Left forelimb (tissue), 1 donor: ENCODE measurements at regions not wholly inside any gene's neighbourhood (a gene's known extent, or its start where the extent isn't known, plus 50 kb on each side); places are given as distances from the start of the nearest gene placed in this dataset.

ENCODE experiments used
- DNase-seq: peaks from one replicate; pipeline ENCODE4 v3.0.0-alpha.2; 2018; ENCODE audit warnings: low spot score

DNA sequence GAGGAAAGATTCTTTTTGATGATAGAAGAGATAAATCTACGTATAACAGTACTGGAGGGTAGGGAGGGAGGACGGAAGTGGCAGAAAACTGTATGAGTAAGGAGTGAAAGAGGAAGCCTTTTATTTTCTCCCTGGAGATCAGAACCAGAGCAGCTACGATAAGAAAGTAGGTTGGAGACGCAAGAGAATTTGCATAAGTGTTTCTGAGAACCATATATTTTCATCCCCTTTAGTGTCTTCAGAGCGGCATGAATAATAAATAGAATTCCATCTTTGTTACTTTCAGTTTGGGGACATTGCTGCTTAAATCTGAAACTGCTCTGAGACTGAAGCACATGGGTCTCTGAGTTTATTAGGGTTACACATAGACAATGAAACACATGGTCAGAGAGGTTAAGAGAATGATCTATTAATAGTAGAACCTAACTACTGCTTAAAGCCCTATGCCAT lies 230.2 kb upstream of the TNP1 start:
- no peak for DNase-seq

DNA sequence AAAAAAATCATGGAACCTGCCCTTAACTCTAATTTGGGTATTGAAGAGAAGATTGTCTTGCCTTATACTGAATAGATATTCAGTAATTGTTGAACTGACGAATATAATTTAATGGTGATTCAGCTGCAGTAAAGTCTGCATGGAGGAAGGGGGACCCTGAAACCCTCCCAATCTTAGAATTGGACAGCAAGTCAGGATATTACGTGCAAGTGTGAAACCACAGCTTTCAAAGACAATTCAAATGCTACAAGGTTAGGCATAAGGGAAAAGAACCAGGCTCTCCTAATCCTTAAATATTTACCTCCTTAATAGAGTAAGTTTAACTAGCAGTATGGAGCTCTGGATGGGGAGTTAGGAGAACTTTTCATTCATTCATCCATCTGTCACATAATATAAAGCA lies 226.9 kb upstream of the TNP1 start:
- no peak for DNase-seq

DNA sequence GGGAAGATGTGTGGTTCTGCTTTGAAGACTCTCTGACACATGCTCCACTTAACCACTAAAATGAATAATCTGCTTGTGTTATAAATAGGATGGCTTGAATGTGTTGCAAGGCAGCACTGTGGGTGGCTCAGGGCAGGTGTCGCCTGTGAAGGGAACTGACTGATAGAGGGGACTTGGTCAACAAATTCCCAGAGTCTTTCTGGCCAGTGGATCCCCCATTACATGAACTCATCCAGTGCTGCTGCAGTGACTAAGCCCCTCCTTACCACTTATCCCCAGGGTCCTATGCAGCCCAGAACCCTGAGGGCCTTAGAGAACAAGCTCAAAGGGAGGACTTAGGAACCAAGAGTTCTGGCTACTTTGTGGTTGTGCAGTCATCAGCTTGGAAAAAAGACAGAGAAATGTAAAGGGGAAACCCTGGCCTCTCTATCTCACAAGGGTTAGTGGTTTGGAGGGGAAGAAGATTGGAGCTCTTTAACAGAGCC lies 226.2 kb upstream of the TNP1 start:
- DNase-seq: no peak

DNA sequence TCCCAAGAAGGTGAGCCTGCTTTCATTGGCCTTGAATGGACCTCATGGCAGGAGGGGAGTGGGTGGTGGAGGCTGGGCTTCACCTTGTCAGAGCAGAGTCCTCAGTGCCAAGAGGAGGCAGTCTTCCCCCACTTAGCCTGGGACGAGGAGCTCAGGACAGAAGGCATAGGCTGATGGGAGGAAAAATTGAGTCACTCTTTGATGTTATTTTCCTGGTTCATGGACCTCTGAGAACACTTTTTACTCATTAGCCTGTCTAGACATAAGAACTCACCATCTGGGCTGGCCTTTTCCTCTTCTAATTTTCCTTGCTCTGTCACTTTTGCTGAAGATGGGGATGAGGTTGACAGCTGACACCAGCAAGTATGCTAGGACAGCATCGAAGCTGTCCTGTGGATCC lies 225.7 kb upstream of the TNP1 start:
- DNase-seq: no peak

DNA sequence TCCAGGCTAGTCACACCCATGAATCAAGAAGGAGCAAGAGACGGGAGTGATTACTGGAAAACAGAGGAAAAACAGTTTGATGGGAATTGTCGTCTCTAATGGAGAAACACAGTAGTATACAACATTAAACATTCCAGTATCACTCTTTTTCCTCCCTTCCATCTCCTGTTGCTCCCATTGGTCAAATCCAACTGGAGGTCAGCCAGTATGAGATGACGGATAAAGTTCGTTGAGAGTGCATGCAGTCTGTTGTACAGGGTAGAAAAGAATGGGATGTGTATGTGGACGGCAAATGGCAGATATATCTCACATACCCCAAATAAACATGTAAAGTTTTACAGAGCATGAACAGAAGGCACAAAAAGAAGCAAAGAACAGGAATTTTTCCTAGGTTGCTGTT lies 221.9 kb upstream of the TNP1 start:
- no peak for DNase-seq

DNA sequence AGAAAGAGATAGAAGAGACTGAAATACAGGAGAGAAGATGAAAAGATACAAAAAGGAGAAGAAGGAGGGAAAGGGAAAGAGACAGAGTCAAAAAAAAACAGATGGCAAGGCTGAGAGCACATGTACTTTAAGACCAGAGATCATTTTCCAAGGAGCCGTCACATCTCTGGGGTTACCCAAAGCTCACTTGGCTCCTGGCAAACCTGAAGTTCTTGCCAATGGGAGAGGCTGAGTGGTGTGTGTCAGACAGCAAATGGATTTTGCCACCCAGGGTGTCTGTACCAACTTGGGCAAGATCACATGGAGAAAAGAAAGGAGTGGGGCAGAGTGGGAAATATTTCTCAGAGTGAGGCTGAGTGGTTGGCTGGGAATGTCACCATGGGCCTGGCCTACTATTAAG lies 219.3 kb upstream of the TNP1 start:
- no peak for DNase-seq

DNA sequence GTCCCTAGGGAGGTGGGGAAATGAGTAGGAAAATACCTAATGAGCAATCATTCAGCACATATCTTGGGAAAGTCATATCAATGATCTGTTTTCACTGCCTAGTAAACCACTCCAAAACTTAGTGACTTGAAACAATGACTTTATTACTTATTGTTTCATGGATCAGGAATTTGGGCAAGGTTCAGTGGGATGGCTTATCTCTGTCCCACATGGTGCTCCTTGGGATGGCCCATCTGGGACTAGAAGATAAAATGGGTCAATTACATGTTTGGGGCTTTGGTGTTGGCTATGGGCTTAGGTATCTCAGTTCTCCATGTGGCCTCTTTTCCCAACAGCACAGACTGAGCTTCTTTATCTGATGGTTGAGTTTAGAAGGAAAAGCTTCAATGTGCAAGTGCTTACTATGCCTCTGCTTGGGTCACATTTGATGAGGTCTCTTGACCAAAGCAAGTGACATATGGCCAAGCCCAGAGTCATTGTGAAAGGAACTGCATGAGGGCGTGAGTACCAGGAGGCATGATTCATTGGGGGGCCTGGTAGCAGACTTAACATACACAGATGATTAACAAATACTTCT lies 218.1 kb upstream of the TNP1 start:
- DNase-seq: no peak

DNA sequence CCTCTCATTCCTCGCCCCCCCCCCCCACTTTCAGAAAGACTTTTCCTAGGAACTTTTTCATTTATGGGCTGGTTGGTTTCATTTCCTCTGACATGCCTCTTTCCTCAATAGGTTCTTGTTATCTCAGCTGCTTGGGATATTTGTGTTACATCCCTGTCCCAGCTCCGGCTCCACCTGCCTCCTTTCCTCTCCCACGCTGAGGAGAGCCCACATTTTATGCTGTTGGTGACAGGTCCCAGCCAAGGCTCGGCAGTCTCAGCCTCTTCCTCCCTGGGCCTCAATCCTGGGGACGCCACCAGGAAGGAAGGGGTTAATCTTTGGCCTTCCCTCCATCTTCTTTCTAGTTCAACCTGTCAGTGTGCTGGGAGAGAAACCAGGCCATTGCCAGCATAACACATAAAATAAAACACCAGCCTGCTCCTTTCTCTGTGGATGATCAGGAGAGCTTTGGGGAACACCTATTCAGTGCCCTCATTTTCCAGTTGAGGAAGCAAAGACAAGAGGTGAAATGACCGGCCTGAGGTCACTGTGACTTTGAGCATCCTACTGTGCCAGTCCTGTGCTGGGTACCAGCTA lies 216.9 kb upstream of the TNP1 start:
- DNase-seq: no peak

DNA sequence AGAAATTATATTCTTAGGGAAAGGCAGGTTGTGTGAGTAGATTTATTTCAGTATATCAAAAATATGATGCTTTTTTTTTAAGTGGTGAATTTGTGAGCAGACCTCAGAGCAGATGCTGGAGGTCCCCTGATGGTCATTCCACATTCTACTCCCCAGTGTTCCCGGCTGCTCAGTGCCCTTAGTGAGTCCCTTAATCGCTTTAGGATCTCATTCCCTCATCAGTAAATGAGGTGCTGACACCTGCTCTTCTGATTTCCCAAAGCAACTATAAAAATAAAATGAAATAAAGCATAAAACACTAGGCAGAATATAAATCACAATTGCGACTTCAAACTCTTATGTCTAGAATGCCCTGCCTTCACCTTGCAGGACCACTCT lies 216.2 kb upstream of the TNP1 start:
- no peak for DNase-seq

DNA sequence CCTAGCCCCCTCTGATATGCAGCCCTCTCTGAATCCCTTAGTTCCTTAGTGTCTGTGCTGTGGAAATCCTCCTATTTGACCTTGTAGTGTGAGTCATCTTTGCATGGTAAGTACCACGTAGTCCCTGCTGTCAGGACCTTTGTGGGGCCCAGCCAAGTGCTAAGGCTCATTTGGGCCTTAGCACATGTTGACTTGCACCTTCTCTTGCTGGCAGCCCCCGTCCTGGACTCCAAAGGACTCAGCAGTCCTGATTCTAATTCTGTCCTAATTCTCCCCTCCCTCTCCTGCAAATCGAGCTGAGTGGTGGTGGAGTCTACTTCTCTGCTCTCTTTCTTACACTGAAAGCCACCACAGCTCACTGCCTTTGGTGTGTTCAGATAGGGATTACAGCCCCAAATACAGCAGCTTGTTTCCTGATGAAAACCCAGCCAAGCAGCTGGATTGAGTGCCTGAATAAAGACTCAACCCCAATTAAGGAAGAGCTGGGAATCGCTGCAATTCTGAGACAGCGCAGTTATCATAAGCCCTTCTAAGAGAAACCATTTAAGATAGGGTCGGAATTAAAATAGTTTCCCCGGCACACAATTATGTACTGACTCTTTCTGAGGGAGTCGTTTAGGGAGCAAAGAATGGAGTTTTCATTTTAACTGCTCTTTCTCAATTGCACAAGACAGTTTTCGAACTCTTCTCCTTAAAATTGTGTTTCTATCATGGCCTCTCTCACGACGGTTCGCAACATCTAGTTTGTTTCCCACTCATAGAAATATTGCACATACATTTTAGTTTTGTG lies 215.6 kb upstream of the TNP1 start:
- DNase-seq: no peak

DNA sequence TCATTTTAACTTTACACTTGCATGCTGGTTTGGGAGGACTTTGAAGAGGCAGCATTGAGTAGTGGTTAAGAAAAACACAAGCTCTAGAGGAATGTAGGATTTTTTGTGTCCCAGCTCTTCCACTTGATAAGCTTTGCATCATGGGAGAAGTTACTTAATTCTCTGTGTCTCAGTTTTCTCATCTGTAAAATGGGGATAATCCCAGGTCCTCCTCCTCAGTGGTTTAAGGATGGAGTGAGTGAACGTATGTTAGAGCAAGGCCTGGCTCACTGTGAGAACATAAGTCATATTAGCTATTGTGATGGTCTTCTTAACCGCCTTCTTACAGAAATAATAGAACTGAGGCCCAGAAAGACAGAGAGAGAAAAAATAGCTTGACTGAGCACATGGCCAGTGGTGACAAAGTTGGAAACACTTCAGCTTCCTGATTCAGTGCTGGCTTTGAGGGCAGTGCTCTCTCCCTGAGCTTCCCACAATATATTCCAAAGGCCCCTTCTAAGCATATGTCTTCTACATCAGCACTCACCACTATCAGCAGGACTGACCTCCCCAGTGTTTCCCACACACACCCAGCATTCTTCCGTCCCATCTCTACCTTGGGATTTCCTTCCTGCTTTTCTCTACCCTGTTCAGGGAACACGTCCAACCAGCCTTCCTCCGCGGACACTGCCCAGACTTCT lies 214.9 kb upstream of the TNP1 start:
- DNase-seq: no peak

DNA sequence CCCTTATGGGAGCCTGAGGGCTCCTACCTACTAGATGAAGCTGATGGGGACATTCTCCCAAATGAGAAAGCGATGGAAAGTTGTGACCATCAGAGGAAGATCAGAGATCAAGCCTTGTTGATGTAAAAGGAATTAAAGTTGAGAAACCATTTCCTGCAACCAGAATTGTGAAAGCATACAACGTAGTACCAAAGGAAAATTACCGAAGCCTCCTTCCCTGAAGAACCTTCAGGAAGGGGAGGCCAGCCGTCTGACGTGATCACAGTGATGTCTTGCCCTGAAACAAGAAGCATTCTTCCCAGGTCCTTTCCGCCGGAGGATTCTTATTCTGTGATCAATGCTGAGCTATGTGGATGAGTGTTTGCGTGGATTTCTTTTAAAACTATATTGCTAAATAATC lies 211.6 kb upstream of the TNP1 start:
- DNase-seq: no peak

DNA sequence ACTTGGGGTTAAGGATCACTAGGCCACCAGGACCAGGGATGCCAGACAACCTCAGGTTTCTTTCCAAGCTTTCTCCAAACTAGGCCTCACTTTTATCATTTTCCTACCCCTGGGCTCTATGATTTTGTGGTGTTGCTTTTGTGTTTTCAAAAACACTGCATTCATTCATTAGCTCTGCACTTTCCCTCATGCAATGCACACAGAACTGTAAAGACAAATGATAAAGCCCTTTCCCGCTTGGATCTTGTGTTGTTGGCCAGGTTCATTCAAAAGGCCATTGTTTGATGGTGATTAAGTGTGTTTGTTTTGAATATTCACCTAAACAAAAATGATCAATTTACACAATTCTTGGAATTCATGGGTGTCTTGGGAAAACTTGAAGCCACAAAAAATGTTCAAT lies 210.7 kb upstream of the TNP1 start:
- no peak for DNase-seq

DNA sequence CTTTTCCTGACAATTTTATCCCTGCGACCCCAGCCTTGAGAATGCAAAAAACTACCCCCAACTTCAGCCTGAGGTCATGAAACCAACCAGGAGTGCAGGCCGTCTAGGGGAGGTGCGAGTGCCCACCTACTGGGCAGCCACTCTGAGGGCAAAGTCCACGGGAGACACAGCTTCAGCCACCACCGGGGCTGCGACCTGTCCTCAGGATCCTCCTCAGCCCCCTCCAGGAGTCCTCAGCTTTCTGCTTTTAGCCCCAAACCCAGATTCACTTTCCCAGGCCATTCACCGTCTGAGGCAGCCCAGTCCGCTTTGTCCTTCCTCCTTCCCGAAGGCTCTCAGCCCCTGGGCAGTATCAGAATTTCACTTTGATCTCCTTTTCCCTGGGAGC lies 210.2 kb upstream of the TNP1 start:
- no peak for DNase-seq

DNA sequence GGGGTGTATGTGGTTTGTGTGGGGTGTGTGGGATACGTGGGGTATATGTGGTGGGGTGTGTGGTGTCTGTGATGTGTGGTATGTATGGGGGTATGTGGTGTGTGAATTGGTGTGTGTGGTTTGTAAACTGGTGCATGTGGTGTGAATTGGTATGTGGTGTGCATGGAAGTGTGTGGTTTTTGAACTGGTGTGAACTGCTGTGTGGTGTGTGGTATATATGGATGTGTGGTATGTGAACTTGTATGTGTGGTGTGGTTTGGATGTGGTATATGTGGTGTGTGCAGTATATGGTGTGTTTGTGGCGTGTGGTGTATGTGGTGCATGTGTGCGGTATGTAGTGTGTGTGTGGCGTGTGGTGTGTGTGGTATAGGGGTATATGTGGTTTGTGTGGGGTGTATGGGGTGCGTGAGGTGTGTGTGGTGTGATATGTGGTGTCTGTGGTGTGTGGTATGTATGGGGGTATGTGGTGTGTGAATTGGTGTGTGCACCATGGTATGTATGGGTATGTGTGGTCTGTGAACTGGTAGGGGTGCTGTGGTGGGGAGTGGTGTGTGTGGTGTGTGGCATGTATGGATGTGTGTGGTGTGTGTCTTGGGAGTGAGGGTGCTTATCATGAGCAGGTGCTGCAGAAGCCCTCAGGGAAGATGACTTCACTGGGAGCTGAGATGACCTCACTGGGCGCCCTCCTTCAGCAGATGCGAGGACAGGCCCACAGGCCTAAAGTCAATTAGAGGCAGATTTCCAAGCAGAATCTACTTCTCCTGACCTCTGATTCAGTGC lies 209.6 kb upstream of the TNP1 start:
- no peak for DNase-seq

DNA sequence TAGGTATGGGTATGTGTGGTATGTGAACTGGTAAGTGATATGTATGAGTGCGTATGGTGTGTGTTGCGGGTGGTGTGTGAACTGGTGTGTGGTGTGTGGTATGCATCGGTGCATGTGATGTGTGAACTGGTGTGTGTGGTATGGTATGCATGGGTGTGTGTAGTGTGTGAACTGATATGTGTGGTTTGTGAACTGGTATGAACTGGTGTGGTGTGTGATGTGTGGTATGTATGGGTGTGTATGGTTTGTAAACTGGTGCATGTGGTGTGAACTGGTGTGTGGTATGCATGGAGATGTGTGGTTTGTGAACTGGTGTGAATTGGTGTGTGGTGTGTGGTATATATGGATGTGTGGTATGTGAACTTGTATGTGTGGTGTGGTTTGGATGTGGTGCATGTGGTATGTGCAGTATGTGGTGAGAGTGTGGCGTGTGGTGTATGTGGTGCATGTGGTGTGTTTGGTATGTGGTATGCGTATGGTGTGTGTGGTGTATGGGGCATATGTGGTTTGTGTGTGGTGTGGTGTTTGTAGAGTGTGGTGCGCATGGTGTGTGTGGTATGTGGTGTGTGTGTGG lies 208.9 kb upstream of the TNP1 start:
- no peak for DNase-seq

DNA sequence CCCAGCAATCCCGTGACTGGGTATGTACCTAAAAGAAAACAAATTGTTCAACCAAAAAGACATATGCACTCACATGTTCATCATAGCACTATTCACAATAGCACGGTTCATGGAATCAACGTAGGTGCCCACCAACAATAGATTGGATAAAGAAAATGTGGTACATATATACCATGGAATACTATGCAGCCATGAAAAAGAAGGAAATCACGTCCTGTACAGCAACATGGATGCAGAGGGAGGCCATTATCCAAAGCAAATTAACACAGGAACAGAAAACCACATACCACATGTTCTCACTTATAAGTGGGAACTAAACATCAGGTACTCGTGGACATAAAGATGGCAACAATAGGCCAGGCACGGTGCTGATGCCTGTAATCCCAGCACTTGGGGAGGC lies 207.9 kb upstream of the TNP1 start:
- DNase-seq: no peak

DNA sequence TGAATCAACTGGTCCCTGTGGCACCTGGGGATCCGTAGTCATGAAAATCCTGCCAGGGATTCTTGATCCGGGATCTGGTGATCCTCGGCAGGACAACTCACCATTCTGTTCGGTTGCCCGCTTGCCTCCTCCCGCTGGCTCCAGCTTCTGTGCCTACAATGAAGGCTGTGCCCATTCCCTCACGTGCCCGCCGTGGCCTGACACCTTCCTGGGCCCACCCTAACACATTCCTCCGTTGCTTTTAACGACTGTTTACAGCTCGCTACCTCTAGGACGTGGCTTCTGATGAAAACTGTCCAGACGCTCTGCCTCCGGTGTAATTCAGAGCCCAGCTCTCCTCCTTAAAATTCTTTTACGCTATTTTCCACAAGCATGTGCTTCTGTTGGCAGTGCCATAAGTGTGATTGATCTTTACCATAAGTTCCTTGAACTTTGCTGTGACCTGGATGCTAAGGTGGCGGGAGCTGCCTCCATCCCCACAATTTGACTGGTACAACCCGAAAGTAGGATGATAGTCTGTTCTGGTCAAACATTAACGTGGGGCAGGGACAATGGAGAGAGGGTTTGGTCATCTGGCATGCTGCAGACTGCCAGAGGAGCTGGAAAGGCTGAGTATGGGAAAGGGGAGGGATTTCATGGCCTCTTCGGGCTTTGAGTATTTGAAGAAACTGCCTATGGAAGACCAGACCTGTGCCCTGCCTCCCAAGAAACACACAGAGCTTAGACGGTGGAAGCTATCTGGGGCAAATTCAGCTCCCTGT lies 206.8 kb upstream of the TNP1 start:
- DNase-seq: no peak

DNA sequence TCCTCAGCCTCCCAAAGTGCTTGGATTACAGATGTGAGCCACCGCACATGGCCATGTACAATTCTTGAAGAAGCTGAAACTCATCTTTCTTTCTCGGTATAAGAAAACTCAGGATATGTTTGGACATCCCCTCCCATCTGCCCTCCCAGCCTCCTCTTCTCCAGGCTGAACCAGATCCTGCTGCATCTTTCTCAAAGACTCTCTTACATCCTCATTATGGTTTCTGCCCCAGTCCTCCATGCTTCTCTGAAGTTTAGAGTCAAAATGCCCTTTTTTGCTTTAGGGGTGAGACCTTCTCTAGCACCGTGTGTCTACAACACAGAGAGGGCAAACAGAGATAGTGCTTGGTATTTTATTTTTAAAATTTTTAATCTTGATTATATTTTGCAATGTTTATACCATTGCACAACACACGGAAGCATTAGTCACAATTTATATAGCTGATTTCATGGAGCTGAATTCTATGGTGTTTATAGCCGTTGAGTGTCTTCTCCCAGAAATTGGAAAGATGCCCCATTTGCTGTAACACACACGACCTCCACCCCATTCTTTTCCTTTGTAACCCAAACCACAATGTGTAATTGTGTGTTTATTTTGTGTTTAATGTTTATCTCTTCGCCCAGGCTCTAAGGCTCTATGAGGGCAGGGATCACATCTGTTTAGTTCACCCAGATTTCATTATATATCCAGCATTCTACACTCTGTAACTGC lies 206.0 kb upstream of the TNP1 start:
- DNase-seq: no peak

DNA sequence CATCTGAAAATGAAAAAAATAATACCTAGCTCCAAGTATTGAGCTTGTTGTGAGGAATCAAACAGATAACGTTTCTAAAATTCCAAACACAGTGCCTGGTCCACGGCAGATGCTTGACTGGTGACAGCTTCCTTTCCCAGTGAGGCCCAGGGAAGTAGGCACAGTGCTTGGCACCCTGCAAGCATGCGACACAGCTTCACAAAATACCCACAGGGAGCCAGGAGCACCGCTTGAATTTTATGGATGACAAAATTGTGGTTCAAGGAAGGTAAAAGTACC lies 205.1 kb upstream of the TNP1 start:
- DNase-seq: no peak
